ENCODE measurements at regions not wholly inside any gene's neighbourhood (a gene's known extent, or its start where the extent isn't known, plus 50 kb on each side); places are given as distances from the start of the nearest gene placed in this dataset.

DNA sequence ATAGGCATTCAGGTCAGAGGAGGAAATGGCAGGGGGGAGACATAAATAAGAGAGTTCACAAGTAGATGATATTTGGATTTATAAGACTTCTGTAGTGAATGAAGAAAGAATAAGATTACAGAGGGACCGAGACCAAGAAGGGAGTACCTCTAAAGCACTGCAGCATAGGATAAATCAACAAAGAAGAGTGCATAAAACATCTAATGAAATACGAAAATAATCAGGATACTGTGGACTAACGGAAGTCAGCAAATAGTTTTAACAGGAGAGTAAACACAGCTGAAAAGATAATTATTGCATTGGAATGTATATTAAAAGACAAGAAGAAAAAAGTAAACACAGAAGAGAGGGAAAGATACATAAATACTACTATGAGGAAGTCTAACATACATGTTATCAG is 921.9 kb upstream of the PRMT6 start:
- no peak for TF ChIP-seq POLR2A (IDR thresholded peaks at IDR 0.05; ENCODE audit: low read depth, low read length)
- no peak for TF ChIP-seq TAF1 (IDR thresholded peaks at IDR 0.05; ENCODE audit: borderline replicate concordance, low read depth, low read length)
- no peak for TF ChIP-seq POLR2AphosphoS5 (IDR thresholded peaks at IDR 0.05; ENCODE audit: low read depth, low read length)
